OCI-LY1 (cell line): ENCODE measurements at regions not wholly inside any gene's neighbourhood (a gene's known extent, or its start where the extent isn't known, plus 50 kb on each side); places are given as distances from the start of the nearest gene placed in this dataset.

Experiments
- H2AFZ ChIP-seq: fragments of 200-600 bp; sonication (generic), shearing (Covaris generic); 2 replicates; pipeline ENCODE4 v1.6.0; 2014; ENCODE audit warnings: antibody characterized with exemption, mild to moderate bottlenecking, low read length
- H3F3A ChIP-seq: fragments of 200-600 bp; sonication (generic), shearing (Covaris generic); 2 replicates; pipeline ENCODE4 v1.6.0; 2014; ENCODE audit warnings: mild to moderate bottlenecking, antibody characterized with exemption, low read length, moderate library complexity; ENCODE audit not compliant: insufficient read depth
- H3K27ac ChIP-seq: fragments of 200-600 bp; sonication (generic); 2 replicates; pipeline ENCODE4 v1.5.1; 2014; ENCODE audit warnings: low read length, mixed run types, mild to moderate bottlenecking, low read depth; ENCODE audit not compliant: poor library complexity, severe bottlenecking
- H3K27me3 ChIP-seq: fragments of 200-600 bp; sonication (generic); 2 replicates; pipeline ENCODE4 v1.6.0; 2014; ENCODE audit warnings: antibody characterized with exemption, mild to moderate bottlenecking, low read length, moderate library complexity; ENCODE audit not compliant: insufficient read depth
- H3K36me3 ChIP-seq: fragments of 200-600 bp; sonication (generic); 2 replicates; pipeline ENCODE4 v1.6.1; 2014; ENCODE audit warnings: mild to moderate bottlenecking, antibody characterized with exemption, low read length, moderate library complexity, mixed read lengths; ENCODE audit not compliant: insufficient read depth
- H3K4me1 ChIP-seq: fragments of 200-600 bp; sonication (generic); 2 replicates; pipeline ENCODE4 v1.5.1; 2014; ENCODE audit warnings: mild to moderate bottlenecking, low read length, moderate library complexity; ENCODE audit not compliant: insufficient read depth, severe bottlenecking
- H3K4me2 ChIP-seq: fragments of 200-600 bp; sonication (generic), shearing (Covaris generic); 2 replicates; pipeline ENCODE4 v1.6.1; 2014; ENCODE audit warnings: low read length
- H3K4me3 ChIP-seq: fragments of 200-600 bp; sonication (generic); 2 replicates; pipeline ENCODE4 v1.5.1; 2014; ENCODE audit warnings: low read length, low read depth, mild to moderate bottlenecking, mixed read lengths; ENCODE audit not compliant: poor library complexity, severe bottlenecking
- H3K79me2 ChIP-seq: fragments of 200-600 bp; shearing (Covaris generic); 2 replicates; pipeline ENCODE4 v1.6.1; 2016; ENCODE audit warnings: mixed run types, low read length, mixed read lengths; ENCODE audit not compliant: insufficient read depth
- H3K9ac ChIP-seq: fragments of 200-600 bp; sonication (generic), shearing (Covaris generic); 2 replicates; pipeline ENCODE4 v1.6.1; 2014; ENCODE audit warnings: mild to moderate bottlenecking, low read length, mixed read lengths
- H3K9me2 ChIP-seq: fragments of 200-600 bp; sonication (generic), shearing (Covaris generic); 2 replicates; pipeline ENCODE4 v1.6.1; 2014; ENCODE audit warnings: low read depth, mild to moderate bottlenecking, low read length, mixed read lengths
- H3K9me3 ChIP-seq: fragments of 200-600 bp; shearing (Covaris generic); 2 replicates; pipeline ENCODE4 v1.6.1; 2014; ENCODE audit warnings: low read length, mixed read lengths
- H4K20me1 ChIP-seq: fragments of 200-600 bp; sonication (generic), shearing (Covaris generic); 2 replicates; pipeline ENCODE4 v1.6.0; 2016; ENCODE audit warnings: mild to moderate bottlenecking, low read length; ENCODE audit not compliant: insufficient read depth
- EZH2 ChIP-seq: fragments of 200-600 bp; sonication (generic), shearing (Covaris generic); IDR thresholded peaks from 2 replicates; pipeline ENCODE4 v1.8.0; 2017; ENCODE audit warnings: borderline replicate concordance, mixed run types, mild to moderate bottlenecking, antibody characterized with exemption, low read length, moderate library complexity, mixed read lengths
- TF ChIP-seq, protein P1 (sequence below): fragments of 200-600 bp; sonication (generic), shearing (Covaris generic); IDR thresholded peaks from 2 replicates; pipeline ENCODE4 v1.5.1; 2017; ENCODE audit warnings: mild to moderate bottlenecking, antibody characterized with exemption, low read length, moderate library complexity, mixed read lengths

- Histone ChIP-seq H3F3A (no peaks in the 10 kb centered on the region), H3K9ac (no peak overlapping the region), H3K4me3 (no peak overlapping the region), H3K9me2 (no peaks in the 10 kb centered on the region), H3K27ac (no peak overlapping the region), H3K27me3 (no peaks in the 10 kb centered on the region), H3K9me3 (no peaks in the 10 kb centered on the region), H3K4me1 (no peaks in the 10 kb centered on the region), H2AFZ (no peak overlapping the region), H3K79me2 (no peaks in the 10 kb centered on the region), H3K36me3 (no peaks in the 10 kb centered on the region), H3K4me2 (no peak overlapping the region), H4K20me1 (no peaks in the 10 kb centered on the region)
- TF ChIP-seq, protein P1, sequence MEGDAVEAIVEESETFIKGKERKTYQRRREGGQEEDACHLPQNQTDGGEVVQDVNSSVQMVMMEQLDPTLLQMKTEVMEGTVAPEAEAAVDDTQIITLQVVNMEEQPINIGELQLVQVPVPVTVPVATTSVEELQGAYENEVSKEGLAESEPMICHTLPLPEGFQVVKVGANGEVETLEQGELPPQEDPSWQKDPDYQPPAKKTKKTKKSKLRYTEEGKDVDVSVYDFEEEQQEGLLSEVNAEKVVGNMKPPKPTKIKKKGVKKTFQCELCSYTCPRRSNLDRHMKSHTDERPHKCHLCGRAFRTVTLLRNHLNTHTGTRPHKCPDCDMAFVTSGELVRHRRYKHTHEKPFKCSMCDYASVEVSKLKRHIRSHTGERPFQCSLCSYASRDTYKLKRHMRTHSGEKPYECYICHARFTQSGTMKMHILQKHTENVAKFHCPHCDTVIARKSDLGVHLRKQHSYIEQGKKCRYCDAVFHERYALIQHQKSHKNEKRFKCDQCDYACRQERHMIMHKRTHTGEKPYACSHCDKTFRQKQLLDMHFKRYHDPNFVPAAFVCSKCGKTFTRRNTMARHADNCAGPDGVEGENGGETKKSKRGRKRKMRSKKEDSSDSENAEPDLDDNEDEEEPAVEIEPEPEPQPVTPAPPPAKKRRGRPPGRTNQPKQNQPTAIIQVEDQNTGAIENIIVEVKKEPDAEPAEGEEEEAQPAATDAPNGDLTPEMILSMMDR: no peak
- no peak for TF ChIP-seq EZH2
These were observed 211.7 kb downstream of the ENC1 start for GRCh38 chr5:74428876-74429275.

GRCh38 chr5:74428275-74428674 is 212.3 kb downstream of the ENC1 start:
- no peak overlapping the region for H2AFZ ChIP-seq
- H3K9ac ChIP-seq: no peak overlapping the region
- no peak overlapping the region for H3K4me3 ChIP-seq
- H3K9me3 ChIP-seq: no peaks in the 10 kb centered on the region
- no peaks in the 10 kb centered on the region for H3K4me1 ChIP-seq
- no peaks in the 10 kb centered on the region for H3K9me2 ChIP-seq
- no peak overlapping the region for H3K4me2 ChIP-seq
- H3F3A ChIP-seq: no peaks in the 10 kb centered on the region
- no peak for TF ChIP-seq EZH2
- TF ChIP-seq, protein P1: no peak
- no peaks in the 10 kb centered on the region for H3K79me2 ChIP-seq
- no peaks in the 10 kb centered on the region for H3K27me3 ChIP-seq
- no peaks in the 10 kb centered on the region for H3K36me3 ChIP-seq
- H4K20me1 ChIP-seq: no peaks in the 10 kb centered on the region
- H3K27ac ChIP-seq: no peak overlapping the region

DNA sequence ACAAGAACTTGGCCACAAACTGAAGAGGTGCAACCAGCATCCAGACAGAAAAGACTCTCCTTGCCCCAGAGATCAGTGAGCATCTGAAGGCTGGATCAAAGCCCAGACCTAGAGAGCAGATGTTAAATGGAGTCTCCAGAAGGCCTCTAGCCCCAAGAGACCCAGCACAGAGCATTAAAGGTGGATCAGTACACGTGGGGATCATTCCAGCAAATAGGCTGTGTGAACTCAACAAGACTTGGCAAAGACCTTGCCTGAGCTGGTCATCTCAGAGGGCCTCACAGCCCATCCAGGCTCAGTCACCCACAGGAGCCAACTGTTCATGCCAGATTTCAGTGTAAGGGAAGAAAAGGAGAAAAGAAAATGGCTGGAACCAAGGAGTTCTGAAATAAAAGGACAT is 214.0 kb downstream of the ENC1 start:
- no peaks in the 10 kb centered on the region for H3K36me3 ChIP-seq
- no peak overlapping the region for H3K9ac ChIP-seq
- no peaks in the 10 kb centered on the region for H3K27me3 ChIP-seq
- no peak overlapping the region for H3K27ac ChIP-seq
- no peak overlapping the region for H2AFZ ChIP-seq
- no peaks in the 10 kb centered on the region for H4K20me1 ChIP-seq
- H3K4me2 ChIP-seq: no peak overlapping the region
- no peaks in the 10 kb centered on the region for H3K9me2 ChIP-seq
- H3F3A ChIP-seq: no peaks in the 10 kb centered on the region
- no peak overlapping the region for H3K4me3 ChIP-seq
- no peaks in the 10 kb centered on the region for H3K9me3 ChIP-seq
- H3K79me2 ChIP-seq: no peaks in the 10 kb centered on the region
- TF ChIP-seq, protein P1: no peak
- no peak for TF ChIP-seq EZH2
- no peaks in the 10 kb centered on the region for H3K4me1 ChIP-seq
